AG08396 (cell line): ENCODE measurements at regions not wholly inside any gene's neighbourhood (a gene's known extent, or its start where the extent isn't known, plus 50 kb on each side); places are given as distances from the start of the nearest gene placed in this dataset.

Experiments used
- DNase-seq: peaks from one replicate; pipeline ENCODE4 v3.0.0; 2012; ENCODE audit warnings: low spot score, mixed read lengths

DNA sequence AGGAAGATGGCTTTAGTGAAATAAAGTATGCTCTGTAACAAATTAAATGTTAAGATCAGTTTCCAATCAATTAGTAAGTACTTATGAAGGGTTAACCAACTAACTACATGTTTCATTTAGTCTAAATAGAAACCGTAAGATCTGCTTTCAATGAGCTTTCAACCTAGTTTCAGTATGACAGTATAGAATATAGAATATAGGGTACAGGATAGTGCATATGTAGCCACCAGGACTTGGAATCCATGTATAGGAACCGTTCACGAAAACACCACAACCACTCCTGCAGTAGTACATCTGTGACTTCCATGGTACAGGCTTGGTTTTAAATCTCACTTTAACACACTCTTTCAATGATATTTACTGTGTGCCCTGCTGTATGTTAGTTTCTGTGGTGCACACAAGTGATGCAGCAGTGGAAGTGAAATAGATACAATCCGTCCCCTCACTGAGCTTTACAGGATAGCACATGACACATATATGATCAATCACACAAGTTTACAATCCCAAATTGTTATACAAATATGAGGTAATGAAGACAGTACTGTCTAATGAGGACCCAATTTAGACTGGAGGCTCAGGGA lies 479.7 kb upstream of the MARCKS start:
- no peak for DNase-seq

DNA sequence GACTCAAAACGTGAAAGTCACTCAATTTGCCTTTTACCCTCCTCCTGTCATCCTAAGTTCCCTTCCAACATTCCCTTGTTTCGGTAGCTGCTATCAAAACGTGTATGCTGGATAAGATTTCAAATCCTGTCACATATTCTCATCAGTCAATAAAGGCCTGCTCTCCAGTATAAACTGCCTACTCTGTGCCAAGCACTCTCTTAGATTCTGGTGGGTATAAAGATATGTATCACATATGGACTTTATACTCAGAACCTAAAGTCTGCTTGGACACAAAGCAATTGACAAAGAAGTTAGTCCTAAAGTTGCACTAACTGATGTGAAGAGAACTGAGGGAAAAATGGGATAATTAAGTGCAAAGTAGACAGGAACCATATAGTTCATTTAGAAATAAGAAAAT lies 476.6 kb upstream of the MARCKS start:
- no peak for DNase-seq

DNA sequence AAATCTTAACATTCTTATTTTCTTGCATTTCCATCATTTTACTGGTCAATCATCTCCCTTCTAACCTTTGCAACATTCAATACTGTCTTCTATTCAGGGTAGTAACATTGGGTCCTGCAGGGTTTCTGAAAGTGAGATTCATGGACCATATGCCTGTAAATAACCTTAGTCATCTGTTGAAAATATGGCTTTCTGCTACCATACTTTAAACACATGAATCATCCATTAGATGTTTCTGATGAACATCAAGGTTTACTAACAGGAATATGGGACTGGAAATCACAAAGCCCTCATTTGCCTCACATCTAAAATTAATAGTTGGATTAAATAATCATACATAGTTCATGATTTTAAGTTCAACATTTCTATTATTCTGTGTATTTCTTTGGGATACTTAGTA lies 475.9 kb upstream of the MARCKS start:
- DNase-seq = no peak

DNA sequence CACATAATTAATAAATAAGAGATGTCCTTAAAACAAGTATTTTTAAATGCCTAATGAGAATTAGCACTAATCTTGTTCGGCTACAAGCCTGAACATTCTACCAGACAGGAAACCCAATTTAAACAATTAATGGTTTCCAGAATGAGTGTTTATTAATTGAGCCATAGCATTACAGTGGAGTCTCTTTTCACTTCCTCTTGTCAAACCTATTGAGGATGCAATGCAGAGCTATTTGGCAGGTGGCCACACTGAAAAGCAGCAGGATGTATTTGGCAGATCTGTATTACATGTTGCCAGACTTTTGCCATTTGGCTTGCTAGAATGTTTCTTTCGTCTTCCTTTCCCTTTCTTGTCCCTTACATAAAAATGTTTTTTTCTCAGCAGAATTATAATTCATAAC lies 475.2 kb upstream of the MARCKS start:
- no peak for DNase-seq

DNA sequence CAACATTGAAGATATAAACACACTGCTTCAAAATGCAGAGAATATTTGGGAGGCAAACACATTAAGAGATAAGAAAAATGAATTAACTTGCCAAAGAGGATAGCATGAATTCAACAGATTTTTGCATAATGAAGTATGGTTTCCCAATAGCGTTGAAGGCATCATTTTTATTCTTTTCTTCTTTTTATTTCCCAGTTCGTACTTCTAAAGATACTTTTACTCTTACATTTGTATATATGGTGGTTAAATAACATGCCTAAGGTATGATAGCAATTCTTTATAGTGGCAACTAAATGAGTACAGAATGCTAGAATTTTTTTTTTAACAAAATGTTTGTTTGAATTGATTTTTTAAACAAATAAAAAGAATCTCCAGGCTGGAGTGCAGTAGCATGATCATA lies 473.4 kb upstream of the MARCKS start:
- DNase-seq = no peak

DNA sequence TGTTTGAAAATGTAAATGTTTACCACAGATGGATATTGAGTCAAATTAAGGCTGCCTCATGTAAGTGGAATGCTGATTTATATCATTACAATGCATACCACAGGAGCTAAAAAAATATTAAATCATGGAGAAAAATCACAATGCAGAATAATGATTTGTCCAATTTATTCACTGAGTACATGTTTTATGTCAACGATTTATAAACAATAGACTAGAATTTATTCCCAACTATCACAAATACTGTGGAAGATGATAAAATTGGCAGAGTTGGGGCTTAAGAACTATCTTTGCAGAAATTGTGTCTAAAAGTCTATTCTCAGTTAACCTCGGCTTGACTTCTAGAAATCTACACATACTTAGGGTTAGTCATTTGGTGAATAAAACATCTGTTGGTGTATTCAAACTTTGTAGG lies 472.1 kb upstream of the MARCKS start:
- DNase-seq = no peak

DNA sequence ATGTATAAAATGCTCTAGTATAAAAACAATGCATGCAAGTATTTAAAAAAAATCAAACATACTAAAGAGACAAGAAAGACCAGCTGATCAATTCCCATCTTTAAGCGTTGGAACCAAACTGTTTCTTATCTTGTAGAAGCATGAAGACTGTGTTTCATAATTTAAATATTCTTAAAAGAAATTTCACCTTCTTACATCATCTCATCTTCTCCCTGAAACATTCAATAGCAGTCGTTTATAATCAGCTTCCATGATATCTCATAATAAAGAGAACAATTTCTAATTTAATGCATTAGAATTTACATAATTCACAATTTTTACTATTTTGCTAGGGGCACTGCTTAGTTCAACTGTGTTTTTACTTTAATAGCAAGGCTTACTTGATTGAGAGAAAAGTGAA lies 468.1 kb upstream of the MARCKS start:
- DNase-seq = no peak

DNA sequence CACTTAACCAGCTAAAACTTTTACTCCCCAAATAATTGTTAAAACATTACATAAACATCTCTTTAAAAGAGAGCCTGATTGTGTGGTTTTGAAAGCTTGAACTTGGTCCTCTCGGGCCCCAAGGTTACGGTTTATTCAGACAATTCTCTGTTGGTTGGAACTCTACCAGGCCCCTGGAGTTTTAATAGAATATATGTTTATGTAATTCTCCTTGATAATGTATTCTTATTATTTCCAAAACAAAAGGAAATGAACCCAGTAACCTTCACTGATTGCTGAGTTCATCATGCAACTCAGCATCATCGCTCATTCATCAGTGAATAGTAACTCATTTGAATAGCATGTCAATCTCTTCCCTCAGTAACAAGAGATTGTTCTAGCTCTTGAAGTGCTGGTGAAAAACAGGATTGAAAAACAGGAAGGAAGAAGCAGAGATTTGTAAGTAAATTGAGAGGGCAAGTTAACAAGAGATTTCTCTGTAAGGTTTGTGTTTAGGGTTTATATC lies 464.5 kb upstream of the MARCKS start:
- no peak for DNase-seq

DNA sequence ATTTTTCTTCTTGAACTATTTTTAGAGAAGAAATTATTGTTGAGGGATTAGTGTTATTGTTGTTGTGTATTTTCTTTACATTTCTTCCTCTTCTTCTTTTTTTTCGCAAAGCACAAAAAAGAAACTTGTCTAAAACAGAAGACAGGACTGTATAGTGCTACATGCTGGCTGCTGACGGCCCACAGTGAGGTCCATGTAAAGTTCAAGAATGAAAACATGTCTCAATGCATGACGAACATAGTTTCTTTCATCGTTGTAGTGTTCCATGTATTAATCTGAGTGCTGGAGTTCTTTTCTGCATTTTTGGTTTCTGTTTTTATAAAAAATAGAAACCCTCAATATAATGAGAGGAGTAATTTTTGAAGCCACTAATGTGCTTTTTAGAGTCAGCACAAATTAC lies 462.9 kb upstream of the MARCKS start:
- no peak for DNase-seq

DNA sequence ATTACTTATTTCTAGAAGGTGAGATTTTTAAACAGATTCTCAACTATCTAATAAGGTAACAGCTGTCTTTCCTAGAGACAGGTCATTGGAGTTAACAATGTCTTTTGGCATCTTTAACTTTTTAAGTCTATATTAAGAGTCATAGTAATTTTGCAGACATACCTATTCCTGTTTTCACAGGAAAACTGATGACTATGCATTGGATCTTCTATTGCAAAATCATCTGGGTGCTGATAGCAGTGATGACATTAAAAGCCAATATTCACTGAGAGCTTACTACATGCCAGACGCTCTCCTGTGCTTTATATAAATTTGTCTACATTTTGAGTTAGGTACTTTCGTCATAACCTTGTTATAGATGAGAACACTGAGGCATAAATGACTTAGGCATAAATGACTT lies 462.4 kb upstream of the MARCKS start:
- DNase-seq = no peak

DNA sequence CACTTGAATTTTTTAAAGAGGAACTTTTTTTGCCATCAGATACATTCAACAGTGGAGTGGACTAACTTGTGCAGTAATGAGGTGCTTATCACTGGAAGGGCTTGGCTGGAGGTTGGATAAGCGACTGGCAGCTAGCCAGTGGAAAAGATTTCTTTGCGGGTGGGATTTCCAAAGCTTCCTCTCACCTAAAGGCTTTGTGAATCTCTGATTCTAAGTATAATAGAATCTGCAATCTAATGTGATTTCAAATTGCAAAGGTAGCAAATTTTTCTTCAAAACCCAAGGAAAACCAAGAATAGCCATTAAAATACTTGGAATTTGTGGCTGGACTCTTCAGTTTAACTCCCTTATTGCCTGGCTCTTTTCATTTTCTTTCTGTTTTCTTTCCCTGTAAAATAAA lies 460.4 kb upstream of the MARCKS start:
- no peak for DNase-seq

DNA sequence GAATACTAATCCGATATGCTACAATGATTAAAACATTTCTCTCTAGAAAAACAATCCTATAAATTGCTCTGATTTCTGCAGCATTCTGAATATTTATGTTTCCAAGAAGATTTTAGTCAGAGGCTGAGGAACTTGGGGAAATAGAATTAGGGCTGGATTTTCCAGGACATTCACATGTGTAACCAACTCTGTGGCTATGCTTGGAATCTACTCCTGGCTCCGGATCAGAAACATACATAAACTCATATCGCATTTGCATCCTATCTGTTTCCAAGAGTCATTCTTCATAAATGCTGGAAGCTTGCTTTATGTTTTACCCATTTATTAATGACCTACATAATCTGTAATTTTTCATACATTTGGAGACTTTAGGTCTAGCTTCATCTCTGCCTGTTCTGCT lies 459.9 kb upstream of the MARCKS start:
- no peak for DNase-seq

DNA sequence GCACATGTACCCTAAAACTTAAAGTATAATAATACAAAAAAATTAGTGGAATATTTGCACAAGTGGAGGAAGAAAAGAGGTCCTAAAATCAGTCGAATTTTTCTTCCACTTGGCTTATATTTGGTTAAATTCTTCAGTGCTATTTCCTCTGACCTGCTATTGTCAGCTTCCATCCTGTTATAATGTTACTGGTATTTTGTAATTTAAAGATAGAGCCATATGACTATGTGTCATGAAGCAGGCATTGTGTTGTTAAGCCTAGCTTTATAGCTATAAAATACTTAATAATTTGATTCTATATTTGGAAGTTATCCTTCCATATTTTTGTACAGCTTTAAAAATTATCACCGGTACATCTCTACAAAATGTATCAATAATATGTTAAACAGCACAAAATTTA lies 455.9 kb upstream of the MARCKS start:
- no peak for DNase-seq

DNA sequence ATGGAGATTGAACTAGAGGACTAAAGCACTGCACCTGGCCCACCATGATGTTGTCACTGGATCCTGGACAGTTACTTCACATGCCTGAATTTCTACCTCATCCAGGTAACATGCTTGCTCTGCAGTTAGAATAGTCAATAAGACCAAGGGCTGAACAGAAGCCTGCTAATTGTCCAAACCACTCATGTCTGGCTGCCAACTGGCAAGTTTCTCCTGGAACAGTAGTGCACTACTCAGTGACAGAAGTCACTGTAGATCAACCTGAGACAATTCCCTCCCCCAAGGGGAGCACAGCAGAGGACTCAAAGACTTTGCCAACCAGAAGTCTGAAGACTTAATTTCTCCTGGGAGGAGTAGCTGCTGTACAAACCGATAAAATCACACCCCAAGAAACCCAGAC lies 454.6 kb upstream of the MARCKS start:
- DNase-seq = no peak

DNA sequence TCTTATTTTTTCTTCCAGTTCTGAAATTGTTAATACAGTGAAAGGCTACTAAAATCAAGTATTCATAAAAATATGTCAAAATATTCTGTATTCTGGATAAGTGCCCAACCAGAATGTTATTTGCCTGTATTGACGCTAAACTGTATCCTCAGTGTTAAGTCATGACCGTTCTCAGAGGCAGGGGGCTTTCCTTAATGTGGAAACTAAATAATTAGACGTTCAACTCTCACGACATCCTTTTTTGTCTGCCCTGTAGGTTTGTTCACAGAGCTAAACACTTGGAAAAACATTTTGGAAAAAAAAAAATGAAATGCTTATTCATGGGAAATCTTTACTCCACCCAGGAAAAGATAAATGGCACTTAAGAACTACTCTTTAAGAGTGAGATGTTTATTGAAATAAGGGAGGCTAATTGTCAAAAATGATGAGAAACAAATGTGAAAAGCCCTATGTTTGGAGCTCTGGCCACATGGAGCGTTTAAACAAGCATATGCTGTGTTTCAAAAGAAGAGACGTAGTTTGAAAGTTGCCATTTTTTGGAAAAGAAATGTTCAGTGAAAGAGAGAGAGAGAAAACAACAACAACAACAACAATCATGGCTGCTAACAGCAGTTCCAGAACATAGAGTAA lies 453.1 kb upstream of the MARCKS start:
- no peak for DNase-seq

DNA sequence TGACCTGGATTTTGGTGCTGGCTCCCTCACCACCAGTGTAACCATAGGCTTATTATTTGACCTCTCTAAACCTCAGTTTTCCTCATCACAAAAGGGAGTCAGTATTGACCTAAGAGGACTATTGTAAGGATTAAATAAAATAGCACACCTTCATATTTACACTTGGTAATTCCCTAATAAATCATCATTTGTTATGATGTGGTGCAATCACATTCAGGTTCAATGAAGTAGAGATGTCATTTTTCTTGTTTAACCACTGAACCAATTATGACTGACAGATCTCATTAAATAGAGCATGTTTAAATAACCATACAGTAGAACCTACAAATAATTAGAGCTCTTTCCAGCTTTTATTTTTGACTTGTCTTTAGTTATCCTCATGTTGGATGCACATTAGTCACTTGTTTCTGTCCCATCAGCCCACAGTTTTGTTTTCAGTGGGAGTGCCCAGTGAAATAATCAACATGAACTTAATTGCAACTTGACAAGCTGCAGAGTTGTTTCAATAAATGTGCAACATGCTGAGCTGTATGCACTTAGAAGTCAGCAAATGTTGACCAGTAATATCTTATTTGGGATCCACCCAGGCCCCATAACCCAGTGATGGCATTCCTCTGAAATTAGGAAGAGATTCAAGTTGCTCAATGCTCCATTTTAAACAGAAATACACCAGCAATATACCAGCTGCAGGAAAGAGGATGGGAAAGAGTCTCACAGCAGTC lies 451.7 kb upstream of the MARCKS start:
- DNase-seq = no peak

DNA sequence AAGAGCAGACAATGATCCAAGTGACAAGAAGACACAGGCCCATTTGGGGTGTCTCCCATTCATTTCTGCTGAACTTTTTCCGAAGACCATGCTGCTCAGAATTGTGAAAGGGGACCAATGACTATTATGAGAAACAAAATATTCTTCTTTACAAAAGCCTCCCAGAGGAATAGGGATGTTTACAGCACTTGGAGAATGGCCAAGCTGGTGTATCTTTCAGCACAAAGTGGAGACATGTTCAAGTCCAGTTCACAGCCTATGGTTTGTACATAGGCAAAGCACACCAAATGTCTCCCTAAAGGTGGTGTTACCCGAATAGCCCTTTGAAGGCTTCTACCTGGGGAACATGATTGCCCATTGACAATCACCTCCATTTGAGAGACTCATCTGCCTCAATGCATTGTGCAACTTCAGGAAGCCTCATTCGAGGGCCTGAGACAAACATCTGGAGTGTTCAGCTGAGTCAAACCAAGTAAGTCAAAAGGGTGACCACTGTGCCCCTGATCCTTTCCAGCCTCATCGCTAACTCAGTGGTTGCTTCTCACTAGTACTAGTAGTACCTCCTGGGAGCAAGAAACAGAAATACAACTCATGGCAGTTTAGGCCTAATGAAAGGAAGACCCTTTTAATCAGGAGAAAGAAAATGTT lies 451.0 kb upstream of the MARCKS start:
- no peak for DNase-seq

DNA sequence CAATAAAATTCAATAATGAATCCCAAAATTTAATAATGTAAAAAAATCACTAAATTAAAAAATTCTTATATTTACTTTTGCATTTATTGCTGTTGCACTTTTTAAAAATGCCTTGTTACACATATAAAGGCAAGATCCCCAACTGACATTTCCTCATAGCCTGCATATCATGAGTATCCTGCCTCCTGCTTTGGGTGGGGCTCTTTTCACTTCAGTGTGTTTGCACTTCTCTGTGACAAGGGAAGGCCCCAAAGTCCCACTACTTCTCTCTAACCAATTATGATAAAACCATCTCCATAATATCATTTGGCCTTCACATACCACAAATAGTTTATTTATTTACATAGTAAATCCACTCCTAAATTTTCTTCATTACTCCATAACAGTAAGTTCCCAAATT lies 446.1 kb upstream of the MARCKS start:
- DNase-seq = no peak

DNA sequence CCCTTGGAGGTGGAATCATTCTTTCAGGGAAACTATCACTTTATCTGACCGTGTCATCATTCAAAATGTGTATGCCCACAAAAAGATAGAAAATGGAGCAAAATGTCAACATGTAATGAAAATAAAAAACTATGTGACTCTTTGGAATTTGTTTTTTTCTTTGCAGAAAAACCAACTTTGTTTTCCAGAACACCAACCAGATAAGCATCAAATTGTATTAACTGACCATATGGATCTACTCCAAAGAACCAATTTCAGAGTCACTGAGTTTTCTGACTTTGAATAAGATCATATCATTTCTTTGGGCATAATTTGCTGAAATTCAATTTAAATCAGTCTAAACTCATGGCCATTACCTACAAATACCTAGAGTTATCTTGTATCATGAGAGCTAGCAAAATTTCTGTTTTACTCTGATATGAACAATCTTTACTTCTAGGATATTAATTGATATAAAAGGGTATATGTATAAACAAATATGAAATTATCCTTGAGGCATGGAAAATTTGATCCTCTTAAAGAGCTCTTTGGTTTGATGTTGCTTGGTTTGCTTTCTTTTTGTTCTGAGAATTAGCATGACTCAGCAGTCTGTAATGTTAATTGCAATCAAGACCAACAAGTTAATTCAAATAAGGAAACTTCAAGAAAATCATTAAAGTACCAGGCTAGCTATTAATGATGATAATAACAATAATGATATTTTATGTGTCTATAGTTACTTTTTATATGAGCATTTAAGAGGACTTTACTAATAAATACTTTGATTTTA lies 444.4 kb upstream of the MARCKS start:
- DNase-seq = no peak

DNA sequence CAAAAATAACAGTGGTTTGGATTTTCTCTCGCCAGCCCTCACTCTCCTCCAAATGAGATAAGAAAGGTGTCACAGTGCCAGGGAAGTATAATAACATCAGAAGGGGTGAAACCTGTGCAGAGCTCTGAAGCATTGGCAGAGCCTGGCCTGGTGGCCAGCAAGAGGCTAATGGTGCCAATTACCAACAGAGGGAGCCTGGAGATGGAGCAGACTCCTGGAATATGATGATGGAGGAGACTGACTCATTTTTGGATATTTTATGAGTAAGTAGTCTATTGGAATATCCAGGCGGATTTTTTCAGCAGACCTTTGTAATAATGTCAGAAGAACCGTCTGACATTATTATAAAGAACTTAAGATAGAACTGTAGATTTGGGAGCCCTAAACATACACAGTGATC lies 442.6 kb upstream of the MARCKS start:
- peak; percentile 26 for DNase-seq

DNA sequence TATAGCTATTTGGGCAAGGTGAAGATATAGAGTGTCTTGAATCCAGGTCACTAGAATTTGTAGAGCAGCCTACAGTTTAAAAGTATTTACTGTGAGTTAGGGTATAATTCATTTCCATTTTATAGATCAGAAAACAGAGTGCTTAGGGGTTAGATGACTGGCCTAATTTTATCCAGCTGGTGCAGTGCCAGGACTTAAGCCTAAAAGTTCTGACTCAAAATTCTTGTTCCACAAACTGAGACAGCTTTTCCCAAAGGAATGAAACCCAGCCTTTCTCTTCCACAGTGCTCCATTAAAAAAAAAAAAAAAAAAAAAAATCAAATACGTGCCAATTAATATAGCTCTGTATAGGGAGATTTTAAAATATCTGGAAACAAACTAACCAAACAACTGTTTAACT lies 441.0 kb upstream of the MARCKS start:
- DNase-seq = no peak

DNA sequence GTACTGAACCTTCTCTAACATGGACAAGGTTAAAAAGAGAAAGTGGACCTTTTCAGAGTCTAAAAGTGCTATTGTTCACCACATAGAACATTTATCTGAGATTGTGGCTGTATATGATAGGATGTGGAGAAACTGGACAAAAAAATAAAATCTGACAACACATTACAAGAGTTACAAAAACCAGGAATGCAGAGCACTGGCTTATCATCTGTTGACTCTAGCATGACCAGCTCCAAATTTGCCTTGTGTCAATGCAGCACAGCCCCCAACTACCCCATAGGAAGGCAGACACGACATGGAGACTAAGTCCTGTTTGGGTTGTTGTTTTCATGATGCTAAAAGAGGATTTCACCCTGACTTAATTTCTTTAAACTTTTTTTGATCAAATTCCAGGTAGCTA lies 436.9 kb upstream of the MARCKS start:
- no peak for DNase-seq
